Activated CD4-positive, alpha-beta T cell treated with anti-CD3 and anti-CD28 coated beads for 24 hours (primary cell): ENCODE measurements at regions not wholly inside any gene's neighbourhood (a gene's known extent, or its start where the extent isn't known, plus 50 kb on each side); places are given as distances from the start of the nearest gene placed in this dataset.

Experiments used
- DNase-seq, 2 donors: peaks; one replicate each; pipeline ENCODE4 v3.0.0-alpha.2; 2020; ENCODE audit warnings: low read depth in 2 of 2

DNA sequence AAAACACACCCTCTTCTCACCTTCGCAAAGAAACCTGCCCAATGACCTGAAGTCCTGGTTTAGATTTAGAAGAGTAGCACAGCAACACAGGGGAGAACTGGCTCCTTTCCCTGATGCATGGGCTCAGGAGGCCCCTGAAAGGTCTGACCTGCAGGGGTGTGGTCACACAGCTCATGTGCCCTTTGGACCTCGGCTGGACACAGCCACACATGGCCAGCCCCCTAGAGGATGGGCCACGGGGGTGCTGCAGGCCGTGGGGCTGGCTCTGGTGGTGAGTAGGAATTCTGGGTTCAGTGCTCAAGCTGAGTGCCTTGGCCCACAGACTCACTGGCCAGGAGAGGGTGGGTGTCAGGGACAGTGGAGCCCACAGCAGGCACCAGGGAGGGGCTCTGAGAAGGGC lies 118.5 kb upstream of the ADCY1 start:
- no peak for DNase-seq

DNA sequence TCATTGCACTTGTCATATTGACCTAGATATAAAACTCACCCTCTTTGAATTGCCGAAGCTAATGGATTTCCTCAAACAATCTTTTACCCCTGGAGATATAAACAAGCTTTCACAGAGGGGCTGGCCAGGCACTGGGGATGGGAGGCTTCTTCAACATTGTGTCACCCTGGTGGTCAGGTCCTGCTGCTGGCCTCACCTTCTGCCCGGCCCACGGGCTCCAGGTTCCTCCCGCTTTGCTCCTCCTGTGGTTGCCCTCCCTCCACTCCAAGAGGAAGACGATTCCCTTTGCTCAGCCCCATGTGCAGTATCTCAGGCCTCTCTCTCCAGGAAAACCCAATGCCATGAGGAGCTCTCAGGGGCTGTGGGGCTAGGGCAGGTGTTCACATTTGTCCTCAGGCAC lies 118.1 kb upstream of the ADCY1 start:
- DNase-seq: no peak

DNA sequence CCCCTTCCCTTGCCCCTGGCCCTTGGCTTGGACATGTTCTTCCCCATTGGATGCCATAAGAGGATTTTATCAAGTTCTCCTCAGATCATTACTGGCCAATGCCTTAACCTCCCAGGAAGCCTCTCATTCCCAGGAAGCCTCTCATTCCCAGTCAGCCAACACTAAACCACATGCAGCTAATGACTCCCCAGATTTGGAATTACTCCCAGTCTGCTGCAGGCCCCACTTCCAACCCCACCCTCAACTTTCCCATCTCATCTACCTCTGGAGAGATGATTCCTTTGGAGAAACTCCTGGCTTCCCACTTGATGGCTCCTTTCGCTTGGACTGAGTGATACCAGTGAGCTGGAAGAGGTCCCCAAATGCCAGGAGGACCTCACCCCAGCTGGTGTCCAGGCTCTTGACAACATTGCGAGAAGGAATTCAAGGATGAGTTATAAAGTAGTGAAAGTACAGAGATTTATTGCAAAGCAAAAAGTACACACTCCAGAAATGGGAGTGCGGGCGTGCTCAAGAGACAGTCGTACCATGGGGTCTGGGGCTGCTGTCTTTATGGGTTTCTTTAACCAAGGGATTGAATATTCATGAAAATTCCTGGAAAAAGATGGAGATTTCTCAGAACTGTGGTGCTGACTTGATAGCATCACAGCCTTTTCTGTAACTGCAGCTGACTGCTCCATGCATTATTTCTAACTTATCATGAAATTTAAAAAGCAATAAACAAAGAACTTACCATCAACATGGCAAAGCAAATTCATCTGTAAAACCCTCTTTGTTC lies 117.2 kb upstream of the ADCY1 start:
- no peak for DNase-seq

DNA sequence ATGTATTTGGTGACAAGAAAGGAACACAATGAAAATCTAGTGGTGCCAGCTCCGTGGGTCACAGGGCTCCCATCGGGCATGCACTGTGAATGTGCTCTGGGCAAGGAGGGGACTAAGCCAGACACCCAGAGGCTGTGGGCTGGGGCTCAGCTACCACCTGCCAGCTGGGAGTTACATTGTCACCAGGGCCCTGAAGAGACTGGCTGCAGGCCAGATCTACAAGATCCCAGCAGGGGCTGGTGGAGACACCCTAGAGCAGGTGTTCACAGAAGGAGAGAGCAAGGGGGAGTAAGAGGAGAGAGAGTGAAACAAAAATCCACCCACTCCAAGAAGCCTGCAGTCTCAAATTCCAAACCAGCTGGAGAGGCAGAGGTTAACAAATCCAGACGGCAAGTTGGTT lies 116.6 kb upstream of the ADCY1 start:
- DNase-seq: no peak

DNA sequence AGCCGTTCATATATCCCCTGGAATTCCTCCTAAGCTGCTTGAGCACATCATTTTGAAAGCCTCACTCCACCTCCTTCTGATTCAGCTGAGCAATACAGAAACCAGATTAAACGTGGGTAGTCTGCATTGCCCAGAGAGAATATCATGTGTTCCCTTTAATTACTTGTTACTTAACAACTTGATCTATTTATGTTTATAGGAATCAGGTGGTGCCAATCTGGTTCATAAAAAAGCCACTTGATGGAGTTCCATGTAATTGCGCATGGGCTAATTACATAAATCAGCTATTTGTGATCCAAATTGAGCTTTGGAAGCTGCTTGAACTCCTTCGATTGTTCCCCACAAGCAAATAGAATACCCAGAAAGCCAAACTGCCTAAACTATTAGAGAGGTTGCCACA lies 114.7 kb upstream of the ADCY1 start:
- no peak for DNase-seq

DNA sequence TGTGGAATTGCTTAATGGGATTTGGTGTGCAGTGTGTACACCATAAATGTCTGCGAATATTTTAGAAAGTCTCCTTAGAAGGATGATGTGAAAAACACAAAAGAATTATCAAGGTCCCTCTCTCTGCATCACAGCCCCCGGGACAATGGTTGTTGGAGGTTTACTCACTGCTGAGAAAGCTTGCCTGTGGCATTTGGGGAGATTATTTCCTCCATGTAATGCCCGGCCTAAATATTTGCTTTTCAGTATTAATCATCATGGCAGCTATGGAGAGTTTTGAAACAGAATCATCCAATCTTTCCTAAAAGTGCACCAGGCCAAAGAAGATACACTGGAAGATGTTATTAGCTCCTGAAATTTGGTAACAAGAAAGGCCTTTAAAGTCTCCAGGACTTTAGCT lies 113.8 kb upstream of the ADCY1 start:
- no peak for DNase-seq

DNA sequence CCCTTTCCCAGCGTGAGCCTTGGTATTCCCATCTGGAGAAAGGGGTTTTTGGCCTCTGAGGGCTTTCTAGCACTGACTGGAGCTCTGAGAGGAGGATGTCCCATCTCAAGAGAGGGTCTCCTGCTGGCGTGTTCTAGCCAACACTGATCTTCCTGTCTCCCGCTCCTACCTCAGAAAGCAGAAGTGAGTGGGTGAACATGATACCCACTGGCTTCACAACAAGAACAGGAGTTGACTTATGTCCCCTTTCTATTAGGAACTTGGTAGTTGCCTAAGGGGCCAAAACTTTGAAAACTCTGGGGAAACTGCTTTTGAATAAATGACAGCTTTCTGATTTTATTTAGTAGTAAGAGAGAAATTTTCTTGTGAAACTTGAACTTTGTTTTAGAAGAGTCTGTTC lies 113.1 kb upstream of the ADCY1 start:
- DNase-seq: no peak

DNA sequence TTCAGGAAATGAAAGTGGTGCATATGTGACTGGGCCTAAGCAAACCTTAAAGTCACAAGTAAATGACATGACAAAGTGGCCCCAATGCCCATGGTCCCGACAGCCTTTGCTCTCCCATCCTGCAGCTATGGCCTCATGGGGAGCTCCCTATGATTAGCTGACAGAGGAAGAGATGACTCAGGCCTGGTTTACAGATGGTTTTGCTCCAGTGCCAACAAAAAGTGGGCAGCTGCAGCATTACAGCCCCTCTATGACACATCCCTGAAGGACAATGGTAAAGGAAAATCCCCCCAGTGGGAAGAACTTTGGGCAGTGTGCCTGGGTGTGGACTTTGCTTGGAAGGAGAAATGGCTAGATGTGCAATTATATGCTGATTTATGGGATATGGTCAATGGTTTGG lies 105.1 kb upstream of the ADCY1 start:
- no peak for DNase-seq

DNA sequence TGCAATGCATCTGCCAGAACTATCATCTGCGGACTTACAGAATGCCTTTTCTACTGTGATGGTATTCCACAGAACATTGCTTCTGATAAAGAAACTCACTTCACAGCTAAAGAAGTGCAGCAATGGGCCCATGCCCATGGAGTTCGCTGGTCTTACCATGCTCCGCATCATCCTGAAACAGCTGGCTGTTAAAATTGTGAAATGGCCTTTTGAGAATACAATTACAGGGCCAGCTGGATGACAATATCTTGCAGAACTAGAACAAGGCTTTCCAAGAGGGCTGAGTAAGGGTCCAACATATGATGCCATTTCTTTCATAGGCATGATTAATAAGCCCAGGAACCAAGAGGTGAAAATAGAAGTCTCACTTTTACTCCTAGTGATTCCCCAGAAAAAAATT lies 104.1 kb upstream of the ADCY1 start:
- DNase-seq: no peak

DNA sequence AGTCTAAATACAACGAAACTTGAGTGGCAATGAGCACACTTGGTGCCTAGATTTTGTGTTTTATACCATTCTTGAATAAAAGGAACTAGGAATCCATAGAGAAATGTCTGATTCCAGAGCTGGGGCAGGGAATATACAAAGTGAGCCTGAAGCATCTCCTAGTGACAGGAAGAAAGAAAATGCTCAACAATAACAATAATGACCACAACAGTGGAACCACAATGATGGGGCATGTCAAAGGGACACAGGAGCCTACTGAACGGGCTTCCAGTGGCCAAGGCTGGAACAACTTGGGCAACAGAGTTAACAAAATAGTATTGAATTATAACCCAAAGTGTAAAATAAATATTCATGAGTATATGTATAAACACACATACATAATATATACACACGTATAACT lies 94.4 kb upstream of the ADCY1 start:
- no peak for DNase-seq

DNA sequence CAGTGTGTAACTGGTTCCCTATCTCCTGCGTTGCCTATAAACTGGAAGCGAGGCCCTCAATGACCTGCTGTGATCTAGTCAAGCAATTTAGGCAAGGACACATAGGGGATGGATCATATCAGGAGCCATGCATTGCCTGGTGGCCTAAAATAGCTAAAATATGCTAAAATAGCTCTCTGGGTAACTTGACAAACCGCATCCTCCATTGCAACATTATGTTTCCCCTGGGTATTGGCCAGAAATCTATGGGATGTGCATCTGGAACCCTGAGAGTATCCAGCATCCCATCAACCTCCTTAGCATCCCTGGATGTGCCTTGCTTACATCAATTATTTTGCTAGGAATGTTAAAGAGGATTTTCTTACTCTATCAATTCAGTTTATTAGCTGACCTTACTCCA lies 91.7 kb upstream of the ADCY1 start:
- DNase-seq: no peak

DNA sequence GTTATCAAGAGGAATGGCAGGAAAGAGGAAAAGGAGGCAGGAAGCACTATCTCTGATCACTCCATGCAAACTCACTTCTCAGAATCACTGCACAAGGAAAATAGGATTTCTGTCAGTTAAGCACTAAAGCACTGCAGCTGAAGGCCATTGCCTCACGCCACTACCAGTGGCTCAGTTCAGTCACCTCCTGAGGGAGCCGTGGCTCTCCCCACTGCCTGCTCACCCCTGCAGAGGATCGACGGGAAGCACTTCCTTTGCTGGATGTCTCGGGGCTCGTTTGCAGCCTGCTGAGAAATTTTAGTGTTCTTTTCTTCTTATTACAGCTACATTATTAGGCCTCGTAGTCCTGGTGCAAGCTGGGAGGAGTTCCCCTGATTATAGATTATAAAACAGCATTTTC lies 90.1 kb upstream of the ADCY1 start:
- no peak for DNase-seq

DNA sequence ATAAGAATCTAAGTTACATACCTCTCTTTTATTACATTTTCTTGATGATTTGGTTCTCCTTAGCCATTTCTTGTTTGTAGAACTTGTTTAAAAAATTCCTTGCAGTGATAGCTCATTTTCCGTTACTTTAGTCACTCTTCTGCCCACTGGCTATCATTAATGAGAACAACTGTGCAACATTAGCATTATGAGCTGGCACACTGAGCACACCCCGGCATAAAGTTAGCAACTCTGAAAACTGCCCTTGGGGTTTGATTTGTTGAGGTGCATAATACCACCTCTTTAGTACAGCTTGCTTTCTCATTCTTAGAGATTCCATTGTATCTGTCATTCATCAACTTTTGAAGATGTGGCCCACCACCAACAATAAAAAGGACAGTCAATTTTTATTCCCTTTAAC lies 87.6 kb upstream of the ADCY1 start:
- no peak for DNase-seq

DNA sequence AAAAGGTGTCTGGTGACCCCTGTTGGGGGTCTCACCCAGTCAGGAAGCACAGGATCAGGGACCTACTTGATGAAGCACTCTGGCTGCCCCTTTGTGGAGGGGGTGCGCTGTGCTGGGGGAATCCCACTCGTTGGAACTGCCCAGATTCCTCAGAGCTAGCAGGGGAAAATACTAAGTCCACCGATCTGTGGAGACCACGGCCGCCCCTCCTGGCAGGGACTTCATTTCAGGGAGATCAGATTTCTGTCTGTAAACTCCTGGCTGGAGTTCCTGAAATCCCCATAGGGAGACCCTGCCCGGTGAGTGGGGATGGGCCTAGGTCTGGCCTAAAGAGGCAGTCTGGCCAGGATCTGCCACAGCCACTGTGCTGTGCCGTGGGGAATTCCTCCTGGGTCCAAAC lies 79.3 kb upstream of the ADCY1 start:
- no peak for DNase-seq

DNA sequence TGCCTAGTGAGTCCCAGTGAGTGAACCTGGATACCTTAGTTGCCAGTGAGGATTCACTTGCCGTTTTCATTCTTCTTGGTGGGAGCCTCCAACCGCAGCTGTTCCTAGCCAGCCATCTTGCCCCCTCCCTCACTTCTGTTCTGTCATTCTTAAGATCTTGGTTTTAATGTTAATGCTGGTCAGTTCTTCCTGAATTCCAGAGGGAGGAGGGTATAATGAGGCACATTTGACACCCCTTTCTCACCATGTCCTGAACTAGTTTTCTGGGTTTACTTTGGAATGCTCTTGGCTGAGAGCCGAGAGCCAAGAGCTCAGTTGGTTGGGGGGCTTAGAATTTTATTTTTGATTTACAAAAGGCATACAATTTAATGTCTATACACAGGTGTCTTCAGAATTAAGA lies 78.5 kb upstream of the ADCY1 start:
- no peak for DNase-seq

DNA sequence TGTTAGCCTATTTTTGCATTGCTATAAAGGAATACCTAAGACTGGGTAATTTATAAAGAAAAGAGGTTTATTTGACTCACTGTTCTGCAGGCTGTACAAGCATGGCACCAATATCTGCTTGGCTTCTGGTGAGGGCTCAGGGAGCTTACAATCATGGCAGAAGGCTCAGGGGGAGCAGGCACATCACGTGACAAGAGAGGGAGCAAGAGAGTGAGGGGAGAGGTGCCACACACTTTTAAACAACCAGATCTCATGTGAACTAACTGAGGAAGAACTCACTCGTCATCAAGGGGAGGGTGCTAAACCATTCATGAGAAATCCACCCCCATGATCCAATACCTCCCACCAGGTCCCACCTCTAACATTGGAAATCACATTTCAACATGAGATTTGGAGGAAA lies 73.9 kb upstream of the ADCY1 start:
- DNase-seq: no peak

DNA sequence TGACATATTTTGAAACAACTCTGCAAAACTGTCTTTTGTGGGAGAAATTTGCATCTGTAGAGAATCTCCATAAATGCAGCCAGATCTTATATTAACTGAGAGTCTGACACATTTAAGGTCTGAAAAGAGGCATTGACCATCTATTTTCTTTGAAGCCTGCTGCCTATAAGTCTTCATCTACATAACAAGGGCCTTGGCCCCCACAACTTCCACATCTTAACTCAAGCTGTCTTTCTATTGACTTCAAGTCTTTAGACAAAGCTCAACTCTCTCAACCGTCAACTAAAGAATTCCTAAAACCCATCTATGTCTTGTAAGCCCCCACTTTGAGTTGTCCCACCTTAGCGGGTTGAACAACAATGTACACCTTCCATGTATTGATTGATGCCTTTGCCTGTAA lies 72.4 kb upstream of the ADCY1 start:
- no peak for DNase-seq

DNA sequence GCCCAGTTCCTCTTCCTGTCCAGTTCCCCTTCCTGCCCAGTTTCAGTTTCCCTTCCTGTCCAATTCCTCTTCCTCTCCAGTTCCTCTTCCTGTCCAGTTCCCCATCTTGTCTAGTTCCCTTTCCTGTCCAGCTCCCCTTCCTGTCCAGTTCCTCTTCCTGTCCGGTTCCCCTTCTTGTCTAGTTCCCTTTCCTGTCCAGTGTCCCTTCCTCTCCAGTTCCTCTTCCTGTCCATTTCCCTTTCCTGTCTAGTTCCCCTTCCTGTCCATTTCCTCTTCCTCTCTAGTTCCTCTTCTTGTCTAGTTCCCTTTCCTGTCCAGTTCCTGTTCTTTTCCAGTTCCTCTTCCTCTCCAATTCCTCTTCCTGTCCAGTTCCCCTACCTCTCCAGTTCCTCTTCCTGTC lies 68.1 kb upstream of the ADCY1 start:
- DNase-seq: no peak

DNA sequence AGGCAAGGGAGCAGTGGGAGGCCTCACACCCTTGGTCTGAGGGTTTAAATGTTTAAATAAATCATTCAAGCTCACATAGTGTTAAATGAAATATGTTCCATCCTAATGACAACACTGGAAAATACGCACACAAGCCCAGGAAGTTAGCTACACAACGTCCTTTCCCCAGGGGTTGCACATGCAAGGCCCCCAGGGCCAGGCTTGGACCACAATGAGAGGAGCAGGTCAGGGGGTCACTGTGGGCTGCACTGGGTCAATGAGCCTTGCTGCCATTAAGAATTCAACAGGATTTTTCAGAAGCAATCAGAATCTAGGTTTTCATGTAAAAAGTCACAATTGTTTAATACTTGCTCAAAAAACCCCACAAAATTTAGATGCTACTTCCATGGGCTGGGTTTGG lies 64.9 kb upstream of the ADCY1 start:
- no peak for DNase-seq

DNA sequence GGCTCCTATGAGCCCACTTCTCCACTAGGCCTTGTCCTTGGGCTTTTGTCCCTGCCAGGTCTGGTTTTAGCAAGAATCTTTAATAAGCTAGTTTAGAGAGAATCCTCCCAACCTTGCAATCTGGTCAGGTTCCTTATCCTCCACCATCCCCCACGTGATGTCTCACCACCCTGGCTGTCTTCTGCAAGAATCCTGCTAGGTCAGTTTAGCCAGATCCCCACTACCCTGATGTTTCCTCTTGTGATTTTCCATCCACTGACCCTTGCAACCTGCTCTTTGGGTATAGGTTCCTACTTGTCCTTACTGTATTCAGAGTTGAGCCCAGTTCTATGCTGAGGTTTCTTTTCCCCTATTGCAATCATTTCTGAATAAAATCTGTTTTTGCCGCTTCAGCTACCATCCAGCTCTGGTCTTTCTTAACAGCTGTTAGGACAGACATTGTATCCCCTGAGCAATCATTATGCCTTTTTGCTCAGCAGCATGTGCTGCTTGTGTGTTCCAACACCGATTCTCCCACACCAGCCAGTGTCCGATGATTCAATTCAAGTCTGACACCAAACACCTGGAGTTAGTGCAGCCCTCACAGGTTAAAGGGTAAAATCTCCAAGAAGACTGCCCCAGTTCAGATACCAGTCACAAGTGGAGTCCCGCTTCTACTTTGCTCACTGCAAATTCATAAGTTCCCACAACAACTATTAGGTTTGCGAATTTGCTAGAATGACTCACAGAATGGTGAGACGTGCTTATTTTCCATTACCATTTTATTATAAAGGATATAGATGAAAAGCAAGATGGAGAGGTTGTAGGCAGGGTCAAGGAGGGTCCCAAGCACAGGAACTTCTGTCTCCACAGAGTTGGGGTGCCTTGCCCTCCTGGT lies 62.2 kb upstream of the ADCY1 start:
- DNase-seq: no peak

DNA sequence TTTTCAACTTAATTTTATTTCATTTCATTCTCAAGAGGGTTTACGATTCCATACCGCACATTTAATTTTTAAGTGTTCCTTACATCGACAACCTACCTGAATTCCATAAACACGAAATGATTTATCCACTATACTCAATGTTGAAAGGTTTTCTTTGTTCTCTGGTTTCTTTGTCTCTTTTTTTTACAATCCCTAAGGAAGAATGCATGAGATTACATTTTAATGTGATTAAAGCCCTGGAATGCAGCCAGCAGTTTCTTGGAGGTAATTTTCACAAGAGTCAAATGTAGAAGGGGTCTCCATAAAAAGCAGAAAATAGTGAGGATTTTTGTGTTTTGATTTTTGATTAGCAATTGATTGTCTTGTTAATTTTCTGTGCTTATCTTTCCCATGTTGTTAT lies 59.2 kb upstream of the ADCY1 start:
- no peak for DNase-seq

DNA sequence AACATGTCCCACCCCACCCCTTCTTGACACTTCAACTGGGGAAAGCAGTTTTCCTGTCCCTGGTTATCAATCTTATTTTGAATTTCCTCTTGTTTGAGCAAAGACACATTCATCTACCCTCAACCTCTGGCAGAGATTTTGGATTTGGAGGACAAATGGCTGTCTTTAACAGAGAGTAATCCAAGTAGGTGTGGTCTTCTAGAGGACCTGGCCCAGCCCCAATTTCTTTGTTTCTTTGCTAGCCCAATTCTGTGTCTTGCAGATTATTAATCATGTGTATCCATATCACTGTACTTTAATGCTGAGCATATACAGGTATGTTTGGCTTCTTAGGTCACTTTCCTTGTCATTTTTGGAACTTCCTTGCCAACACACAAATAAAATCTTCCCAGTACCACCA lies 58.8 kb upstream of the ADCY1 start:
- DNase-seq: no peak
